GM23338 (cell line): ENCODE measurements at regions not wholly inside any gene's neighbourhood (a gene's known extent, or its start where the extent isn't known, plus 50 kb on each side); places are given as distances from the start of the nearest gene placed in this dataset.

ENCODE experiments used
- ATAC-seq: fragments of 200-7000 bp; cut with Tn5 transposase; 3 replicates; pipeline ENCODE4 v1.9.1; 2020
- DNase-seq: peaks from one replicate; pipeline ENCODE4 v3.0.0-alpha.2; 2015; ENCODE audit warnings: low spot score
- H2AFZ ChIP-seq: fragments of 200-600 bp; sonication (generic); 2 replicates; pipeline ENCODE4 v1.8.0; 2016; ENCODE audit warnings: antibody characterized with exemption, mild to moderate bottlenecking, moderate library complexity
- H3F3A ChIP-seq: fragments of 200-600 bp; sonication (generic); replicated peaks from 2 replicates; pipeline ENCODE4 v1.8.0; 2017; ENCODE audit warnings: antibody characterized with exemption, mixed run types, low read depth
- H3K27ac ChIP-seq: fragments of 200-600 bp; sonication (generic); 2 replicates; pipeline ENCODE4 v1.6.1; 2016; ENCODE audit warnings: low read depth
- H3K27me3 ChIP-seq: fragments of 200-600 bp; sonication (generic); 2 replicates; pipeline ENCODE4 v1.8.0; 2016; ENCODE audit warnings: mild to moderate bottlenecking, mixed run types, moderate library complexity; ENCODE audit not compliant: insufficient read depth
- H3K36me3 ChIP-seq: fragments of 200-600 bp; sonication (generic); 2 replicates; pipeline ENCODE4 v1.8.0; 2016; ENCODE audit warnings: mild to moderate bottlenecking; ENCODE audit not compliant: insufficient read depth
- H3K4me1 ChIP-seq: fragments of 200-600 bp; sonication (generic); 2 replicates; pipeline ENCODE4 v1.8.0; 2016; ENCODE audit warnings: mild to moderate bottlenecking, moderate library complexity; ENCODE audit not compliant: insufficient read depth
- H3K4me2 ChIP-seq: fragments of 200-600 bp; sonication (generic); 2 replicates; pipeline ENCODE4 v1.7.1; 2017; ENCODE audit warnings: mixed run types
- H3K4me3 ChIP-seq: fragments of 200-600 bp; sonication (generic); 2 replicates; pipeline ENCODE4 v1.6.1; 2016; ENCODE audit warnings: mixed run types
- H3K79me2 ChIP-seq: fragments of 200-600 bp; sonication (generic); replicated peaks from 2 replicates; pipeline ENCODE4 v1.8.0; 2017; ENCODE audit warnings: mild to moderate bottlenecking; ENCODE audit not compliant: insufficient read depth
- H3K9me2 ChIP-seq: fragments of 200-600 bp; sonication (generic); 2 replicates; pipeline ENCODE4 v1.8.0; 2017; ENCODE audit not compliant: insufficient read depth
- H4K20me1 ChIP-seq: fragments of 200-600 bp; sonication (generic); replicated peaks from 2 replicates; pipeline ENCODE4 v1.8.0; 2017; ENCODE audit warnings: mild to moderate bottlenecking; ENCODE audit not compliant: insufficient read depth
- H3K27ac Mint-ChIP-seq: 2 replicates; pipeline ENCODE4 v1.8.0; 2020; ENCODE audit warnings: inconsistent platforms, mild to moderate bottlenecking, moderate library complexity, mixed read lengths
- H3K27me3 Mint-ChIP-seq: 3 replicates; pipeline ENCODE4 v1.8.0; 2022; ENCODE audit warnings: low read depth, mild to moderate bottlenecking, moderate library complexity, mixed read lengths, inconsistent platforms; ENCODE audit not compliant: insufficient read depth, poor library complexity
- H3K36me3 Mint-ChIP-seq: 3 replicates; pipeline ENCODE4 v1.8.0; 2021; ENCODE audit warnings: low read depth, mild to moderate bottlenecking, inconsistent platforms, moderate library complexity, mixed read lengths
- H3K4me1 Mint-ChIP-seq: 3 replicates; pipeline ENCODE4 v1.8.0; 2020; ENCODE audit warnings: mild to moderate bottlenecking, inconsistent platforms, mixed read lengths
- H3K4me3 Mint-ChIP-seq: 3 replicates; pipeline ENCODE4 v1.8.0; 2021; ENCODE audit warnings: moderate library complexity, mild to moderate bottlenecking, inconsistent platforms, mixed read lengths
- H3K9me3 Mint-ChIP-seq: 3 replicates; pipeline ENCODE4 v1.8.0; 2020; ENCODE audit warnings: moderate library complexity, mild to moderate bottlenecking, inconsistent platforms, mixed read lengths
- CREB1 ChIP-seq: fragments of 250-450 bp; sonication (Bioruptor Pico); IDR thresholded peaks from 2 replicates; pipeline ENCODE4 v1.5.0; 2020; ENCODE audit warnings: low read depth, mild to moderate bottlenecking, moderate library complexity
- EZH2 ChIP-seq: fragments of 200-600 bp; sonication (generic); IDR thresholded peaks from one replicate; pipeline ENCODE4 v1.8.0; 2017; ENCODE audit warnings: antibody characterized with exemption, mild to moderate bottlenecking, low read depth; ENCODE audit not compliant: unreplicated experiment
- EZH2phosphoT487 ChIP-seq: fragments of 200-600 bp; sonication (generic); IDR thresholded peaks from one replicate; pipeline ENCODE4 v1.8.1; 2018; ENCODE audit warnings: antibody characterized with exemption; ENCODE audit not compliant: unreplicated experiment
- JUNB ChIP-seq: IDR thresholded peaks from one replicate; pipeline ENCODE4 v1.6.1; 2016; ENCODE audit warnings: antibody characterized with exemption; ENCODE audit not compliant: unreplicated experiment
- NANOG ChIP-seq: IDR thresholded peaks from 2 replicates; pipeline ENCODE4 v1.6.1; 2016; ENCODE audit warnings: antibody characterized with exemption, borderline replicate concordance
- POLR2AphosphoS5 ChIP-seq: IDR thresholded peaks from 2 replicates; pipeline ENCODE4 v1.6.1; 2016; ENCODE audit warnings: antibody characterized with exemption, low read depth
- STAT1 ChIP-seq: IDR thresholded peaks from one replicate; pipeline ENCODE4 v1.6.1; 2016; ENCODE audit warnings: antibody characterized with exemption; ENCODE audit not compliant: unreplicated experiment
- ZNF114 ChIP-seq: fragments of 250-450 bp; sonication (Bioruptor Pico); IDR thresholded peaks from 2 replicates; pipeline ENCODE4 v1.5.0; 2020; ENCODE audit warnings: mild to moderate bottlenecking, moderate library complexity
- ZNF331 ChIP-seq: fragments of 250-450 bp; sonication (Bioruptor Pico); IDR thresholded peaks from 2 replicates; pipeline ENCODE4 v1.5.0; 2020; ENCODE audit warnings: low read depth, mild to moderate bottlenecking, moderate library complexity
- TF ChIP-seq, protein P1 (sequence below): fragments of 250-450 bp; sonication (Bioruptor Pico); IDR thresholded peaks from 2 replicates; pipeline ENCODE4 v1.5.0; 2020; ENCODE audit warnings: mild to moderate bottlenecking, moderate library complexity
- TF ChIP-seq, protein P2 (sequence below): IDR thresholded peaks from 2 replicates; pipeline ENCODE4 v1.6.1; 2016; ENCODE audit warnings: antibody characterized with exemption
- TF ChIP-seq, protein P3 (sequence below): IDR thresholded peaks from one replicate; pipeline ENCODE4 v1.6.1; 2018; ENCODE audit warnings: antibody characterized with exemption; ENCODE audit not compliant: unreplicated experiment
- TF ChIP-seq, protein P4 (sequence below), 2 experiments: fragments of 200-600 bp in 1 of 2; sonication (generic) in 1 of 2; conservative IDR thresholded peaks; 2 replicates each; pipeline versions ENCODE4 v1.5.1 to v1.6.1; 2016 to 2017; ENCODE audit warnings: antibody characterized with exemption in 2 of 2, low read depth in 2 of 2, mild to moderate bottlenecking in 2 of 2, moderate library complexity in 1 of 2

DNA sequence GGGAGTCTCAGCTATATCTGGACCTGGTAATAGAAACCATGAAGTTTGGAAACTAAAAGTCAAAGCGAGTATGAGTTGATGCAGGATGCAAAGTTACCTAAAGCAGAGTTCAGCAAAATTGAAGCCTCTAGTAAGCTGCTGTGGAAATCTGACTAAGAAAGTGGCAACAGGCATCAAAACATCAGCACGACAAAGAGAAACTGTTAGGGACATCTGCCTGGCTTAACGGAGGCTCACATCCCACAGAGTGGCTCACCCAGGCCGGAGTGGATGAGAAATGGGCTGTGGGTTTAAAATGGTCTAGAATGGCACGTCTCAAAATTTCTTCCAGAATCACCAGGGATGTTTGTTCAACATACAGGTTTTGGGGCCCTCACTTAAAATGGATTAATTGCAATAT, 164.1 kb upstream of the NPY start:
- H3K4me1 ChIP-seq, result peaks cover 19% of the 10 kb centered on the region
- DNase-seq, result peak; percentile 19
- peak overlapping the region; percentile 45; the same call in 1 of the 2 replicates for H3K4me2 ChIP-seq
- no peaks in the 10 kb centered on the region; the same call in 2 of the 3 replicates for H3K4me1 Mint-ChIP-seq
- peak overlapping the region; percentile 42 for H3K27ac Mint-ChIP-seq
- no peaks in the 10 kb centered on the region for H3K27me3 ChIP-seq
- no peaks in the 10 kb centered on the region for H3K79me2 ChIP-seq
- H3K4me3 Mint-ChIP-seq, result no peak overlapping the region
- no peak overlapping the region for H3K4me3 ChIP-seq
- TF ChIP-seq POLR2AphosphoS5, result no peak
- TF ChIP-seq JUNB, result no peak
- TF ChIP-seq ZNF331 (CRISPR knock-in tag), result no peak
- no peak for TF ChIP-seq NANOG
- TF ChIP-seq, protein P1, sequence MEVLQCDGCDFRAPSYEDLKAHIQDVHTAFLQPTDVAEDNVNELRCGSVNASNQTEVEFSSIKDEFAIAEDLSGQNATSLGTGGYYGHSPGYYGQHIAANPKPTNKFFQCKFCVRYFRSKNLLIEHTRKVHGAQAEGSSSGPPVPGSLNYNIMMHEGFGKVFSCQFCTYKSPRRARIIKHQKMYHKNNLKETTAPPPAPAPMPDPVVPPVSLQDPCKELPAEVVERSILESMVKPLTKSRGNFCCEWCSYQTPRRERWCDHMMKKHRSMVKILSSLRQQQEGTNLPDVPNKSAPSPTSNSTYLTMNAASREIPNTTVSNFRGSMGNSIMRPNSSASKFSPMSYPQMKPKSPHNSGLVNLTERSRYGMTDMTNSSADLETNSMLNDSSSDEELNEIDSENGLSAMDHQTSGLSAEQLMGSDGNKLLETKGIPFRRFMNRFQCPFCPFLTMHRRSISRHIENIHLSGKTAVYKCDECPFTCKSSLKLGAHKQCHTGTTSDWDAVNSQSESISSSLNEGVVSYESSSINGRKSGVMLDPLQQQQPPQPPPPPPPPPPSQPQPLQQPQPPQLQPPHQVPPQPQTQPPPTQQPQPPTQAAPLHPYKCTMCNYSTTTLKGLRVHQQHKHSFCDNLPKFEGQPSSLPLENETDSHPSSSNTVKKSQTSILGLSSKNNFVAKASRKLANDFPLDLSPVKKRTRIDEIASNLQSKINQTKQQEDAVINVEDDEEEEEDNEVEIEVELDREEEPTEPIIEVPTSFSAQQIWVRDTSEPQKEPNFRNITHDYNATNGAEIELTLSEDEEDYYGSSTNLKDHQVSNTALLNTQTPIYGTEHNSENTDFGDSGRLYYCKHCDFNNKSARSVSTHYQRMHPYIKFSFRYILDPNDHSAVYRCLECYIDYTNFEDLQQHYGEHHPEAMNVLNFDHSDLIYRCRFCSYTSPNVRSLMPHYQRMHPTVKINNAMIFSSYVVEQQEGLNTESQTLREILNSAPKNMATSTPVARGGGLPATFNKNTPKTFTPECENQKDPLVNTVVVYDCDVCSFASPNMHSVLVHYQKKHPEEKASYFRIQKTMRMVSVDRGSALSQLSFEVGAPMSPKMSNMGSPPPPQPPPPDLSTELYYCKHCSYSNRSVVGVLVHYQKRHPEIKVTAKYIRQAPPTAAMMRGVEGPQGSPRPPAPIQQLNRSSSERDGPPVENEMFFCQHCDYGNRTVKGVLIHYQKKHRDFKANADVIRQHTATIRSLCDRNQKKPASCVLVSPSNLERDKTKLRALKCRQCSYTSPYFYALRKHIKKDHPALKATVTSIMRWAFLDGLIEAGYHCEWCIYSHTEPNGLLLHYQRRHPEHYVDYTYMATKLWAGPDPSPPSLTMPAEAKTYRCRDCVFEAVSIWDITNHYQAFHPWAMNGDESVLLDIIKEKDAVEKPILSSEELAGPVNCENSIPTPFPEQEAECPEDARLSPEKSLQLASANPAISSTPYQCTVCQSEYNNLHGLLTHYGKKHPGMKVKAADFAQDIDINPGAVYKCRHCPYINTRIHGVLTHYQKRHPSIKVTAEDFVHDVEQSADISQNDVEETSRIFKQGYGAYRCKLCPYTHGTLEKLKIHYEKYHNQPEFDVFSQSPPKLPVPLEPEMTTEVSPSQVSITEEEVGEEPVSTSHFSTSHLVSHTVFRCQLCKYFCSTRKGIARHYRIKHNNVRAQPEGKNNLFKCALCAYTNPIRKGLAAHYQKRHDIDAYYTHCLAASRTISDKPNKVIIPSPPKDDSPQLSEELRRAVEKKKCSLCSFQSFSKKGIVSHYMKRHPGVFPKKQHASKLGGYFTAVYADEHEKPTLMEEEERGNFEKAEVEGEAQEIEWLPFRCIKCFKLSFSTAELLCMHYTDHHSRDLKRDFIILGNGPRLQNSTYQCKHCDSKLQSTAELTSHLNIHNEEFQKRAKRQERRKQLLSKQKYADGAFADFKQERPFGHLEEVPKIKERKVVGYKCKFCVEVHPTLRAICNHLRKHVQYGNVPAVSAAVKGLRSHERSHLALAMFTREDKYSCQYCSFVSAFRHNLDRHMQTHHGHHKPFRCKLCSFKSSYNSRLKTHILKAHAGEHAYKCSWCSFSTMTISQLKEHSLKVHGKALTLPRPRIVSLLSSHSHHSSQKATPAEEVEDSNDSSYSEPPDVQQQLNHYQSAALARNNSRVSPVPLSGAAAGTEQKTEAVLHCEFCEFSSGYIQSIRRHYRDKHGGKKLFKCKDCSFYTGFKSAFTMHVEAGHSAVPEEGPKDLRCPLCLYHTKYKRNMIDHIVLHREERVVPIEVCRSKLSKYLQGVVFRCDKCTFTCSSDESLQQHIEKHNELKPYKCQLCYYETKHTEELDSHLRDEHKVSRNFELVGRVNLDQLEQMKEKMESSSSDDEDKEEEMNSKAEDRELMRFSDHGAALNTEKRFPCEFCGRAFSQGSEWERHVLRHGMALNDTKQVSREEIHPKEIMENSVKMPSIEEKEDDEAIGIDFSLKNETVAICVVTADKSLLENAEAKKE (CRISPR knock-in tag), result no peak
- no peak for TF ChIP-seq EZH2
- TF ChIP-seq STAT1, result no peak
- TF ChIP-seq EZH2phosphoT487, result no peak
- TF ChIP-seq, protein P2, sequence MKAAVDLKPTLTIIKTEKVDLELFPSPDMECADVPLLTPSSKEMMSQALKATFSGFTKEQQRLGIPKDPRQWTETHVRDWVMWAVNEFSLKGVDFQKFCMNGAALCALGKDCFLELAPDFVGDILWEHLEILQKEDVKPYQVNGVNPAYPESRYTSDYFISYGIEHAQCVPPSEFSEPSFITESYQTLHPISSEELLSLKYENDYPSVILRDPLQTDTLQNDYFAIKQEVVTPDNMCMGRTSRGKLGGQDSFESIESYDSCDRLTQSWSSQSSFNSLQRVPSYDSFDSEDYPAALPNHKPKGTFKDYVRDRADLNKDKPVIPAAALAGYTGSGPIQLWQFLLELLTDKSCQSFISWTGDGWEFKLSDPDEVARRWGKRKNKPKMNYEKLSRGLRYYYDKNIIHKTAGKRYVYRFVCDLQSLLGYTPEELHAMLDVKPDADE, result no peak
- TF ChIP-seq ZNF114 (CRISPR knock-in tag), result no peak
- TF ChIP-seq CREB1 (CRISPR knock-in tag), result no peak
- TF ChIP-seq, protein P3, sequence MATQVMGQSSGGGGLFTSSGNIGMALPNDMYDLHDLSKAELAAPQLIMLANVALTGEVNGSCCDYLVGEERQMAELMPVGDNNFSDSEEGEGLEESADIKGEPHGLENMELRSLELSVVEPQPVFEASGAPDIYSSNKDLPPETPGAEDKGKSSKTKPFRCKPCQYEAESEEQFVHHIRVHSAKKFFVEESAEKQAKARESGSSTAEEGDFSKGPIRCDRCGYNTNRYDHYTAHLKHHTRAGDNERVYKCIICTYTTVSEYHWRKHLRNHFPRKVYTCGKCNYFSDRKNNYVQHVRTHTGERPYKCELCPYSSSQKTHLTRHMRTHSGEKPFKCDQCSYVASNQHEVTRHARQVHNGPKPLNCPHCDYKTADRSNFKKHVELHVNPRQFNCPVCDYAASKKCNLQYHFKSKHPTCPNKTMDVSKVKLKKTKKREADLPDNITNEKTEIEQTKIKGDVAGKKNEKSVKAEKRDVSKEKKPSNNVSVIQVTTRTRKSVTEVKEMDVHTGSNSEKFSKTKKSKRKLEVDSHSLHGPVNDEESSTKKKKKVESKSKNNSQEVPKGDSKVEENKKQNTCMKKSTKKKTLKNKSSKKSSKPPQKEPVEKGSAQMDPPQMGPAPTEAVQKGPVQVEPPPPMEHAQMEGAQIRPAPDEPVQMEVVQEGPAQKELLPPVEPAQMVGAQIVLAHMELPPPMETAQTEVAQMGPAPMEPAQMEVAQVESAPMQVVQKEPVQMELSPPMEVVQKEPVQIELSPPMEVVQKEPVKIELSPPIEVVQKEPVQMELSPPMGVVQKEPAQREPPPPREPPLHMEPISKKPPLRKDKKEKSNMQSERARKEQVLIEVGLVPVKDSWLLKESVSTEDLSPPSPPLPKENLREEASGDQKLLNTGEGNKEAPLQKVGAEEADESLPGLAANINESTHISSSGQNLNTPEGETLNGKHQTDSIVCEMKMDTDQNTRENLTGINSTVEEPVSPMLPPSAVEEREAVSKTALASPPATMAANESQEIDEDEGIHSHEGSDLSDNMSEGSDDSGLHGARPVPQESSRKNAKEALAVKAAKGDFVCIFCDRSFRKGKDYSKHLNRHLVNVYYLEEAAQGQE, result no peak
- TF ChIP-seq, protein P4, sequence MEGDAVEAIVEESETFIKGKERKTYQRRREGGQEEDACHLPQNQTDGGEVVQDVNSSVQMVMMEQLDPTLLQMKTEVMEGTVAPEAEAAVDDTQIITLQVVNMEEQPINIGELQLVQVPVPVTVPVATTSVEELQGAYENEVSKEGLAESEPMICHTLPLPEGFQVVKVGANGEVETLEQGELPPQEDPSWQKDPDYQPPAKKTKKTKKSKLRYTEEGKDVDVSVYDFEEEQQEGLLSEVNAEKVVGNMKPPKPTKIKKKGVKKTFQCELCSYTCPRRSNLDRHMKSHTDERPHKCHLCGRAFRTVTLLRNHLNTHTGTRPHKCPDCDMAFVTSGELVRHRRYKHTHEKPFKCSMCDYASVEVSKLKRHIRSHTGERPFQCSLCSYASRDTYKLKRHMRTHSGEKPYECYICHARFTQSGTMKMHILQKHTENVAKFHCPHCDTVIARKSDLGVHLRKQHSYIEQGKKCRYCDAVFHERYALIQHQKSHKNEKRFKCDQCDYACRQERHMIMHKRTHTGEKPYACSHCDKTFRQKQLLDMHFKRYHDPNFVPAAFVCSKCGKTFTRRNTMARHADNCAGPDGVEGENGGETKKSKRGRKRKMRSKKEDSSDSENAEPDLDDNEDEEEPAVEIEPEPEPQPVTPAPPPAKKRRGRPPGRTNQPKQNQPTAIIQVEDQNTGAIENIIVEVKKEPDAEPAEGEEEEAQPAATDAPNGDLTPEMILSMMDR (conservative IDR thresholded peaks at IDR 0.05; ENCODE audit: low read depth in 2 of 2), result no peak
- no peaks in the 10 kb centered on the region for H3K36me3 Mint-ChIP-seq
- H2AFZ ChIP-seq, result no peak overlapping the region
- H3K9me2 ChIP-seq, result peaks cover 12% of the 10 kb centered on the region
- H3K36me3 ChIP-seq, result no peaks in the 10 kb centered on the region
- no peak overlapping the region for H3K27ac ChIP-seq
- H3K27me3 Mint-ChIP-seq, result no peaks in the 10 kb centered on the region
- no peaks in the 10 kb centered on the region for H4K20me1 ChIP-seq
- H3K9me3 Mint-ChIP-seq, result no peaks in the 10 kb centered on the region
- ATAC-seq, result peak; percentile 82
- no peaks in the 10 kb centered on the region for H3F3A ChIP-seq
